ENCODE measurements at regions not wholly inside any gene's neighbourhood (a gene's known extent, or its start where the extent isn't known, plus 50 kb on each side); places are given as distances from the start of the nearest gene placed in this dataset.

DNA sequence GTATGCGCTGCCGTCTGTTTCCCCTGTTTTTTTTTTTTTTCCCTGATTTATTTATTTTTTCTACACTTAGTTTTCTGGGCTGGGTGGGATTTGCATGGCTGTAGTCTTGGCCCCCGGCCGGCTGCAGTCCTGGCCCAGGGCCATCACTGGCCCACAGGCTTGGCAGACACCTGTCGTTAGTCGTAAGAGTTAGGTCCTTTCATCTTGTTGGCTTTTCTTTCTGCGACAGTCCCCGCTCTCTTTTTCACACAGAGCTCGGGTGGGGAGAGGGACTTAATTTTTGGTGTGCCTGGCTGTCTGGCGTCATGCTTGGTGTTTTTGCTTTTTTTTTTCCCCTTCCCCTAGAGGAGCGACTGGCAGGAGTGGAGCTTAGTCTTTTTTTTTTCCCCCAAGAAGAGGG is 183.4 kb downstream of the KLF13 start:
- DNase-seq (ENCODE audit: low read depth, low spot score) = no peak

DNA sequence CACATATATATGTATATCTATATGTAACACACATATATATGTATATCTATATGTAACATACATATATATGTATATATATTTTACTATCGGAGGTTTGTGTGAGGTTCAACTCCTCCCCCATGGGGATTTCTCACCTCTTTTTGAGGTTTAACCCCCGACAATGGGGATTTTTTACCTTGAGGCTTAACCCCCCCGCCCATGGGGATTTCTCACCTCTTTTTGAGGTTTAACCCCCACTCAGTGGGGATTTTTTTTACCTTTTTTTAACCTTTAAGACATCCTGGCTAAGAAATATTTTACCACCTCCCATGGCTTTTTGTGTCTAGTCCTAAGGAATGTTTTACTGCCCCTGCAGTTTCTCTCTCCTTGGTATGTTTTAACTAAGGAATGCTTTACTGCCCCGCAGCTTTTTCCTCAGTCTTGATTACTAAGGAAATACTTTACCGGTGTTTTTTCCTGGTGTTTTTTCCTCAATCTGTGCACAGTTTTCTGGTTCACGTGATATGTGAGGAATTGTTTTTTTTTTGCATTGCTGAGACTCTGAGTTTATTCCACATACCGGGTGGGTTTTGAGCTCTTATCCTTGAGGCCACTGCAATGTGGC is 185.2 kb downstream of the KLF13 start:
- no peak for DNase-seq (ENCODE audit: low read depth, low spot score)

DNA sequence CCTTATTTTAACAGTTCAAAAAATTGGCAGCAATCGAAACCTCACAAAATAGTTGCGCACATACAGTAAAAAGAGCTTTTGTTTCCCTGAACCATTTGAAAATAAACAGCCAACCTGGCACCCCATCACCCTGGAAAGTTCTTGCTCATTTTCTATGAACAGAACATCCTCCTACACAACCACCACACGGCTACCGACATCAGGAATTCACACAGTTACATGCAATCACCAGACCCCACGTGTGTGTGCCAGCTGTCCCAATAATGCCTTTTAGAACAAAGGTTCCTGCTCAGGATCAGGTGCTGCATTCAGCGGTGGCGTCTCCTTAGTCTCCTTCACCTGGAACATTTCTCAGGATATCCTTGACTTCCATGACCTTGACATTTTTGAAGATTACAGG is 186.5 kb downstream of the KLF13 start:
- no peak for DNase-seq (ENCODE audit: low read depth, low spot score)

- no peak for DNase-seq (ENCODE audit: low read depth, low spot score)
Observed at GRCh38 chr15:31516440-31516839, 189.8 kb downstream of the KLF13 start.

DNA sequence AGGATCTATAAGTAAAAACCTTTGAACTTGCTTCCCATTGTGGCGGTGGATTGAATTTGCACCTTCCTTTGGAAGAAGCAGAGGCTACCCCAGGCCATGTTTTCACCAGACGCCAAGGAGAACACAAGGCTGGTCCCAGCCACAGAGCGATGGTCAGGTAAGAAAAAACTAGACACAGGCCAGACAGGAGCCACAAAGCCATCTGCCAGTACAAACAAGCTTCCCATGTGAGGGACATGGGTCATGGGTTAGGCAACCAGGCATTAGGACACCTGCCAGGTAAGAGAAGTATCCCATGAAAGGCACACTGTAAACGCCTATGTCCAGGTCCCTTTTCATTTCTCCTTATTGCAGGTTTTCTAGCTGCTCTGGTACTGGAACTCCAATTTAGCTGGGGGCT is 190.2 kb downstream of the KLF13 start:
- no peak for DNase-seq (ENCODE audit: low read depth, low spot score)

GRCh38 chr15:31517711-31518110 is 191.1 kb downstream of the KLF13 start:
- no peak for DNase-seq (ENCODE audit: low read depth, low spot score)

DNA sequence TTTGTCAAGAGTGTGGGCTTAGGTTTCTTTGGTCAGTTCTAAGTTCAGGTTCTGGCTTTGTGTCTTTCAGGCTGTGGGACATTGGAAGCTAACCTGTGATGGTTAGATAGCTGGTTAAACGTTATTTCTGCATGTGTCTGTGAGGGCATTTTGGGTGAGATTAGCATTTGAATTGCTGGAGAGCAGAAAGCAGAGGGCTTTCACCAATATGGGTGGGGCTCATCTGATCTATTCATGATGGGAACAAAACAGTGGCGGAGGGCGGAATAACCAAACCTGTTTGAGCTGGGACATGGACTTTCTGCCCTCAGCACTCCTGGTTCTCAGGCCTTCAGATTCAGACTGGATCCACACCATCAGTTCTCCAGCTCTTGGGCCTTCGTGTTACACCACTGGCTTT is 195.4 kb downstream of the KLF13 start:
- DNase-seq (ENCODE audit: low read depth, low spot score) = no peak

GRCh38 chr15:31523027-31523654 is 196.5 kb downstream of the KLF13 start:
- no peak for DNase-seq (ENCODE audit: low read depth, low spot score)

DNA sequence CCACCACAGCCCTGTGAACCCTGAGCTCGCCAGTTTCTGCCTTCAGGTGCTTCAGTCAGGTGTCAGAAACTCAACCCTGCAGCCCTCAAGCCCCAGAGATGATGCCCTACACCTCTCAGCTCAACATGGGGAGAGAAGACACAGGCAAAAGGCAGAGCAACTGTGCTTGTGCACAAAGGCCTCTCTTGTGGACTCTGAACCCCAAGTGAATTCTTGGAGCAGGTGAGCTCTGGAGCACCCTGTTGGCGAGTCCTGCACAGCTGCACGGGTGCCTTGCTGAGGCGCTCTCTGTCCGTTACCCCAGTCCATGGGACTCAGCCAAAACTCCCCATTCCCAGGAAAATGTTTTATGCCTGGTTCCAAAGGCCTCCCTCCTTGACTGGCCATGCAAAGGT is 197.0 kb downstream of the KLF13 start:
- no peak for DNase-seq (ENCODE audit: low read depth, low spot score)

DNA sequence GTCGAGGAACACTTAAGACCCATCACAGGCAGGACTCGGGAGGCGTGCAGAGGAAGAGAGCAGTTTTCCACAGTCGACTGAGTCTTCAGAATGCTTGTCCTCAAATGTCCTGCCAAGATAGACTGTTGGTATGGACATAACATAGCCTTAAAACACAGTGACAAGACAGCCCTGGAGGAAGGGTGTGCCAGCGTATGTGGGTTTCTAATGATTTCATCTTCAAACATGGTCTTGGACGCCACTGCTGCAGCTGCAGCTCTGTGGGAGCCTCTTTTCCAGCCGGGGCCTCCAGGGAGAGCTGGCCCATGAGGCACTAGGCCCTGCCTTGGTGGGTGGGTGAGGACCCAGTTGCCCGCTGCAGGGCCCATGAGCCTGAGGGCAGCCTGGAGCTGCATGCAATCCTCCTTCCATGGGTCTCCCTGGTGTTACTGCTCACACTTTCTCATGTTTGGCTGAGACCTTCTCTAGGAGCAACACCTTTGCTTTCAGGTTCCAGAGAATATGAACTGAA is 198.6 kb downstream of the KLF13 start:
- DNase-seq (ENCODE audit: low read depth, low spot score) = no peak

DNA sequence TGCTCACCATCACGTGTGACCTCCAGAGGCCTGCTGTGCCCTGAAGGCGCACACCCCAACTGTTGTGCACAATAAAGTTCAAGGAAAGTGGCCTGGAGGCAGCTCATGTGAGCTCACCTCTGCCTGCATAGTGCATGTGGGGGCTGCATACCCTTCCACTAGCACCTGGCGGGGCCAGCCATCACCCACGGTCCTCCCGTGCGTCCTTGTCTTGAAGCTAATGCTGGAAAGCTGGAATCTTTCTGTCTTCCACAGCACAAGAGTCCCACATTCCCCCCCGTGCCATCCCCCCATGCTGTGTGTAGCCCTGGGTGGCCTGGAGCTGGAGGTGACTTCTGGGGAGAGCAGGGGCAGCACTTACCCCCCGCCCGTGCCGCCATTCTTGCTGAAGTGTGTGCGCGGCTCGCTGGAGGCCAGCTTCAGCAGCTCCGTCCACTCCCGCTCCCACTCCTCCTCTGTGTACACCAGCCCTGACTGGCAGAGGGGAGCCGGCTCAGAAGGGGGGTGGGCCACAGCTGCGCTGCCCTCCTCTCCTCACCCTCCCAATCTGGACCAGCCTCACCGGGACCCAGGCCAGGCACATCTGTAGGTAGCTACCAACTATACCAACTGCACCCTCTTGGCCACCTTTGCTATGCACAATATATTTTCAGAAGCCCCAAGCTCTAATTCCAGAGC is 199.5 kb downstream of the KLF13 start:
- DNase-seq (ENCODE audit: low read depth, low spot score) = no peak

DNA sequence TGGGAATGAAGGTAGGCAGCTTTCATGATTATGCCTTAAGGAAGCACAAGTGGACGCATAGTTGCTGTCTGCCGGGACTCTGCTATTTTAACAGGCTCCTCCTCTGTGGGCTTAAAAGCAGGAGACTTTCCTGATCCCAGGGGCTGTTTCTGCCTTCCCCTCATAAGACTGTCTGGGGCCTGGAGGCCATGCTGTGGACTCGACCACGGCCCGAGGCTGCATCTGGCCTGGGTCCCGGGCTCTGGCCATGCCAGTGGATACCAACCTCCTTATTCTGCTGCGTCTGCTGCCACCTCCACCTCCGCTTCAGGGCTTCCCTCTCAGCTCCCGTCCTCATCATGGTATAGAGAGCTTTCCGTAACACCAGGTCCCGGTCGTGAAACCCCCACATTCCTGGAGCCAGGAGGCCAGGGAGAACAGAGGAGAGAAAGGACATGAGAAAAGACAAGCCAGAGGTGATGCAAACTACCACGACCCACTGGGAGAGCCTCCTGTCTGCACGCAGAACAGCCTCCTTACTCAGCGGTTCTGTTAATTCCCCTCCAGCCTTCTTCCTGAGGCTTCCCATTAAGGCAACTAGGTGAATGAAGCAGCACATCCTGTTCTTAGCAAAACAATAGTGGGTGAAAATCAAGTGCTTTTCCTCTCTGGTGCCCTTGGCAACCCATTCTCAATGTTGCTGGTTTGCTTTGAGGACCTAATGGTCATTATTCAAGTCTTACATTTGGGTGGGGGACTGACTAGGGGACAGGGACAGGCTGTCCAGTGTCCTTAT is 200.5 kb downstream of the KLF13 start:
- no peak for DNase-seq (ENCODE audit: low read depth, low spot score)

GRCh38 chr15:31528846-31529245 is 202.2 kb downstream of the KLF13 start:
- no peak for DNase-seq (ENCODE audit: low read depth, low spot score)

- no peak for DNase-seq (ENCODE audit: low read depth, low spot score)
Observed at GRCh38 chr15:31537770-31538592, 211.3 kb downstream of the KLF13 start.

GRCh38 chr15:31540633-31541032 is 214.0 kb downstream of the KLF13 start:
- DNase-seq (ENCODE audit: low read depth, low spot score) = no peak

- no peak for DNase-seq (ENCODE audit: low read depth, low spot score)
Observed at GRCh38 chr15:31544361-31544760, 217.7 kb downstream of the KLF13 start.

GRCh38 chr15:31545257-31545656 is 218.6 kb downstream of the KLF13 start:
- DNase-seq (ENCODE audit: low read depth, low spot score) = no peak

- DNase-seq (ENCODE audit: low read depth, low spot score) = no peak
Observed at GRCh38 chr15:31550211-31550977, 223.8 kb downstream of the KLF13 start.

- DNase-seq (ENCODE audit: low read depth, low spot score) = no peak
Observed at GRCh38 chr15:31551323-31551722, 224.7 kb downstream of the KLF13 start.

- no peak for DNase-seq (ENCODE audit: low read depth, low spot score)
Observed at GRCh38 chr15:31552482-31553099, 226.0 kb downstream of the KLF13 start.
